Activated gamma-delta T cell treated with Interleukin-2 at 50 U/mL for 16 hours (primary cell): ENCODE measurements at regions not wholly inside any gene's neighbourhood (a gene's known extent, or its start where the extent isn't known, plus 50 kb on each side); places are given as distances from the start of the nearest gene placed in this dataset.

Experiments used
- DNase-seq: peaks from one replicate; pipeline ENCODE4 v3.0.0-alpha.2; 2020

DNA sequence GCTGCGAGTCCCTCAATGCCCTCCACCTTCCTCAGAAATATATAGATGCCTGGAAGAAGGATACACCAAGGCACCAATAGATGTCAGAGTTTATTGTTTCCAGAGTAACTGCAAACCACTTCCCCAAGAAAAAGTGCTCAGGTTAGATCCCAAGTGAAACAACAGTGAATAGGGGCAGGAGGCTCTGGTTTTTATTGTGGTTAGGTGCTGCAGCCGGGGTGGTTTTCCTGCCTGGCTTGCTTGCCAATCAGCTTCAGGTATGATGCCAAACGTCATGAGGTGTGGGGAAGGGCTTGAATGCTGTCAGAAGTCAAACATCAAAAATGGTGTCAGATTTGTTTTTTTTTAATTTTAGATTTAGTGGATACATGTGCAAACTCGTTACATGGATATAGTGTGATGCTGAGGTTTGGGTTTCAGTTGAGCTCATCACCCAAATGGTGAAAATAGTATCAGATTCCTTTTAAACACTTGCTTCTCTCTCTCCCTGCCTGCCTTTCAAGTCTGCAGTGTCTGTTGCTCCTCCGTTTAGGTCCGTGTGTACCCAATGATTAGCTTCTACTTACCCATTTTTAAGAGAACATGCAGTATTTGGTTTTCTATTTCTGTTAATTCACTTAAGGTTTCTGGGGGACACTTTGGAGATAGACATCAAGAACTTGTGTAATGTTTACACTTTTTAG is 1317.0 kb downstream of the MRPL39 start:
- DNase-seq, result peak; percentile 16

DNA sequence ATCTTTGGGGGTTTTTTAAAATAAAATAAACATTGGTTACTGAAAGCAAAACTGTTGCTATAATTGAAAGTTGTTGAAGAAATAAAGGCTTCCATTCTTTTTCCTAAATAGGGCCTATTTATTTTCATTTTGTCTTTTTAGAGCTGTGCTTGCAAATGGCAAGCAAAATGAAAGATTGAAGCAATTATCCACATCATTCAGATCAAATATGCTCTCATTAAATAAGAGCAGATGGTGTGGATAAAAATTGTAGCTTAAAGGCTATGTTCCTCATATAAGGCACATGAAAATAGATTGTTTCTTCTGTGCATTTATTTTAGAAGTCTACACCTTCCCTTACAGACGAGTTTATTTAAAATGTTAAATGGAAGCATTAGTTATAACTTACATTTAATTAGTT is 1317.7 kb downstream of the MRPL39 start:
- no peak for DNase-seq

- DNase-seq, result no peak
Measured at GRCh38 chr21:24280596-24280995, 1326.7 kb downstream of the MRPL39 start.

DNA sequence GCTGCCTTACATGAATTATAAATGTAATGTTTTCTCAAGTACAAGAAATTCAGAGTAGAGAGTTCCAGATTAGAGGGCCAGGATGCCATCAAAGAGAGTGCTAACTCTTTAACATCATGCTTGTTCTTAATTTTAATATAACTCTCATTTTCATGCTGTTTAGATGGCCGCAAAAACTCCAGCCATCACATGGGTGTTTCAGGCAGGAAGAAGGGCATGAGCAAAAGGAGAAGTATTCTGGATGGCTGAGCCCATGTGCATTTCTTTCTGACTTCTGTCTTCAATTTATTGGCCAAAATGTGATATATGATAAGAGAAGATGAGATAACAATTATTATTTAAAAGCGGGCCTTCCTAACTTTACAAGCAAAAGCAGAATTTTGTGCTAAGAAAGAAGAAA is 1328.6 kb downstream of the MRPL39 start:
- no peak for DNase-seq

GRCh38 chr21:24276204-24276603 is 1331.1 kb downstream of the MRPL39 start:
- DNase-seq, result no peak

DNA sequence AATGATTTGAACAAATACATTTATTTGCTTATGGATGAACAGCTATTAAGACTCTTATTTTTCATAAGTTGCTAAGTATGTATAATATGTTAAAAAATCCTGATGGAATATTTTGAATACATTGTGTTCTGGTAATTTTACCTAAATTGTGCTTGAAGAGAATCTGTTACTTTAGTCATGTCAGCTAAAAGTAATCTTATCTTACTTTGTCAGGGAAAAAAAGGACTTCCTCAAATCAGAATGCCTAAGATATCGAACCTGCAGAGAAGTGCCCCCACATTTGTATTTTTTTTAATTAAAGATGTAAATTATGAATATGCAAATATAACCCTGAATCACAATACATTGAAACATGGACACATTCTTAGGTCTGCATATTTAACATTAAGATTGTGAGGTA is 1331.7 kb downstream of the MRPL39 start:
- no peak for DNase-seq

DNA sequence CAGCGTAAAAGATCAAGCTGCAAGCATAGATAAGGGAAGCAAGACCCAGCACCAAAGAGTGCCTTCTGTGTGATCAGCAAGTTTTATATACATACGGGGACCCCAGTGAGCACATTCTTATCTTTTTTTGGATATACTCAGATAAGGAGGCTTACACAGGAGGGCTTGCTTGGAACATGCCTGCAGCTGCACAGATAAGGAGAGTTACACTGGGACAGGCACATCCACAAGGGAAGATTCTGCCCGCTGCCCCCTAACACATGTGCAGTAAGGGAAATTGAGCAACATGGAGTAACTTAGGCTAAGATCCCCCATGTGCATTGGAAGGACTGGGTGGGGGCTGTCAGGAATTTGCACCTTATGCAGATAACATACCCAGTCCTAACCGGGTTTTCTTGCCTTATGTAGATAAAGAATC is 1334.8 kb downstream of the MRPL39 start:
- no peak for DNase-seq

- DNase-seq, result no peak
Measured at GRCh38 chr21:24265987-24266386, 1341.3 kb downstream of the MRPL39 start.

- DNase-seq, result no peak
Measured at GRCh38 chr21:24260751-24261150, 1346.5 kb downstream of the MRPL39 start.

- no peak for DNase-seq
Measured at GRCh38 chr21:24259241-24259640, 1348.0 kb downstream of the MRPL39 start.

DNA sequence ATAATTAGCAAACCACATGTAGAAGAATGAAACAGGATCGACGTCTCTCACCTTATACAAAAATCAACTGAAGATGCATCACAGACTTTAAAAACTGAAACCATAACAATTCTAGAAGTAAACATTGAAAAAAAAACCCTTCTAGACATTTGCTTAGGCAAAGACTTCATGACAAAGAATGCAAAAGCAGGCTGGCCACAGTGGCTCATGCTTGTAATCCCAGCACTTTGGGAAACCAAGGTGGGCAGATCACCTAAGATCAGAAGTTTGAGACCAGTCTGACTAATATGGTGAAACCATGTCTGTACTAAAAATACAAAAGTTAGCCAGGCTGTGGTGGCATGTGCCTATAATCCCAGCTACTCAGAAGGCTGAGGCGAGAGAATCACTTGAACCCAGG is 1351.7 kb downstream of the MRPL39 start:
- no peak for DNase-seq

- DNase-seq, result no peak
Measured at GRCh38 chr21:24225431-24225830, 1381.8 kb downstream of the MRPL39 start.

GRCh38 chr21:24224422-24224821 is 1382.9 kb downstream of the MRPL39 start:
- no peak for DNase-seq

DNA sequence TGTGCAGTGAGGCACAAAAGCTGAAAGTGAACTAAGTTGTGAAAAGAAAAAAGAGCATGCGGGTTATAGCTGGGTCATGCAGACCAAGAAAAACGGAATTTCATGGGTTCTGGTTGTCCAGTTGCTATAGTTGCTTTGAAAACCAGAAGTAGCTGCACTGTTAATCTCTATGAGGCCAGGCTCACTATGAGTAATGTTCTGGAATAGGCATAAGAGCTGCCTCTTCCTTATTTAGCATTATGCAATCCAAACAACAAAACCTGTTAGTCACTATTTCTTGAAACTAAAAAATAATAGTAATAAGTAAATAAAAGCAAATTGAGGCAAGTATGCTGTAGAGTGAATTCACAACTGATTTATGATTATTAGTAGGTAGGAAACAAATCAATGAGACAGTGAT is 1383.7 kb downstream of the MRPL39 start:
- no peak for DNase-seq

- DNase-seq, result no peak
Measured at GRCh38 chr21:24222676-24223075, 1384.6 kb downstream of the MRPL39 start.

DNA sequence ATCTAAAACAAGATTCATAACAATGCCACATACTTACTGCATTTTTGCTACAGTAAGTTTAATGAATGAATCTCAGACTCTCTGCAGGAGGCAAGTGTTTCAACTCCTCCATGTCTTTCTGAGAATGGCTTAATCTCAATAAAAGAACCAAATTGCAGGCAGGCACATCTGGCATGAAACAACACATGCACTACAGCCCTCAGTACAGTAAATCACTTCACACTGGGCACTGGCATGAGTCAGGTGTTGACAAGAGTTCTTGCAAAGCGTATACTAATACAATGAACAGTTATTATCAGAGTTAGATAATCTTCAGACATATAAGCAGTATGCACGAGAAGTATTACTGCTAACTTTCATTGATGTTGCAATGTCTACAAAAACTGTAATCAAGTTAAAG is 1386.8 kb downstream of the MRPL39 start:
- no peak for DNase-seq

DNA sequence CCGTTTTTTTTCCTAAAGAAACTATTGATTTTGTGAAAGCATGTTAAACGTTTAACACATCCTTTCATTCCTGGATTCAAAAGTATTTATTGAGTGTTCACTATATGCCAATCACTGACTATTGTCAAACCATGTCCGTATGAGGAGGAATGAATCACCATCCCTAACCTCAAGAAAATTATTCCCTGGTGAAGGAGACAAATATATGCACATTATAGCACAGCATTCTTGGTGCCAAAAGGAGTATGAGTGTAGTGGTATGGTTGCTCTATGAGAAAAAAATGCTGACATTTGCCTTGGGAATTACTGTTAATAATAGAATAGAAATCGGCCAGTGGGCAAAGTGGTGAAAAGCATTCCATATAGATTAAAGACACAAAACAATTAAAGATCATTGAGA is 1390.1 kb downstream of the MRPL39 start:
- DNase-seq, result no peak

DNA sequence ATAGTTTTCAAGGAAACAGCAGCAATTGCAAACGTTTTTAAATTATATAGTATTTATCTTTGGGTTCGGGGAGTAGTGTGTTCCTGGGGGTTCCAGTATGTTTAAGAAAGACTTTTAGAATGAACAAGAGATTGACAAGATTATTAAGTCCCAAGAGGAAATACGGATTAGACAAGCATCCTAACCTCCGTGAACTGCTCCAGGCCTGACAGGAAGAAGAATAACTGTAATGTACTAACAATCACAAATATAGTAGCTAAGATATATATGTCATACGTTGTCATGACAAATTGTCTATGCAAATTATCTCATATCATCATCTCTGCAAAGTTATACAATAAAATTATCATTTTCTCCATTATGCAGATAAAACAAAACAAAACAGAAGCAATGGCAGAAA is 1397.2 kb downstream of the MRPL39 start:
- no peak for DNase-seq

GRCh38 chr21:24208562-24209260 is 1398.6 kb downstream of the MRPL39 start:
- DNase-seq, result no peak

DNA sequence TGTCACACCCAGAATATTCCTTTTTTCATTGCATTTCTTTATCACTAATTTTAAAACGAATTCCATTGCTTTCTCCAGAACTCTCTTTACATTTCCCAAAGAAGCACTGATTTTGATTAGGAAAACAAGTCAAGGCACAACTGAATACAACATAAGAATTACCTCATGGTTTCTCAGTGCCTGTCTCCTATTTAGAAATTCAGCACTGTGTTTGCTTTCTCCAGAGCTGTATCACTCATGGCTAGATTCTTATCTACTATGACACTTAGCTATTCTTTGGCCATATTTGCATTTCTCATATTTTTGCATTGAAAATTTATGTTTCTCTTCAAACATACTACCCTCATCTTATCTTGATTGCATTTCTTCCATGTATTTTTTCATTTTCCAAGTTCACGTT is 1402.0 kb downstream of the MRPL39 start:
- DNase-seq, result no peak

DNA sequence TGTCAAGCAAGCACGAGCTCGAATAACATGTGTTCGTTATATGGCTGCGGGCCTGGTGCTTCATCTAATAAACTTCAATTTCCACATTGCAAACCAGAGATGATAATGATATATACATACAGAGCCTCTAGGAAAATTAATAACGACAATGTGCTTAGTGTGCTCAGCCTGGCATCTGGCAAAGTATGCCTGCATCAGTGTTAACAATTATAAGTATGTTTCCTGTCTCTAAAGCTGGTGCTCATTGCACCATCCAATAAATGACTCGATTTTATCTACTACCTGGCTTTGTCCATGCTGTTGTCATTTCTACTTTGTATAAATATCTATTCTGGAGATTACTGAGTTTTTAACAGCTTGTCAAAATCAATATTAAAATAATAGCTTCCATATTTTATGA is 1402.6 kb downstream of the MRPL39 start:
- no peak for DNase-seq

DNA sequence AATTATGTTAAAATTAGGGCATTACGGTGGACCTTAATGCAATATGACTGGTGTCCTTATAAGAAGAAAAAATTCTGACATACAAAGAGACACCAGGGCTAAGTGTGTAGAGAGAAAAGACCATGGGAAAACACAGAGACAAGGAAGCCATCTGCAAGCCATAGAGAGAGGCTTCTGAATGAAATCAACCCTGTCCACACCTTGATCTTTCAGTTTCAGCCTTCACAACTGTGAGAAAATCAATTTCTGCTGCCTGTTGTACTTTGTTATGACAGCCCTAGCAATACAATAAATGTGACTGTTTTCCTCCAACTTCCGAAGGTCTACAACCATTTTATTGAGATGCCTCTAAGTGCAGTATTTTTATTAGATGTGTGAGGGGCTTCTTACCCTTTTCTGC is 1407.2 kb downstream of the MRPL39 start:
- DNase-seq, result no peak

GRCh38 chr21:24197923-24198322 is 1409.4 kb downstream of the MRPL39 start:
- no peak for DNase-seq

DNA sequence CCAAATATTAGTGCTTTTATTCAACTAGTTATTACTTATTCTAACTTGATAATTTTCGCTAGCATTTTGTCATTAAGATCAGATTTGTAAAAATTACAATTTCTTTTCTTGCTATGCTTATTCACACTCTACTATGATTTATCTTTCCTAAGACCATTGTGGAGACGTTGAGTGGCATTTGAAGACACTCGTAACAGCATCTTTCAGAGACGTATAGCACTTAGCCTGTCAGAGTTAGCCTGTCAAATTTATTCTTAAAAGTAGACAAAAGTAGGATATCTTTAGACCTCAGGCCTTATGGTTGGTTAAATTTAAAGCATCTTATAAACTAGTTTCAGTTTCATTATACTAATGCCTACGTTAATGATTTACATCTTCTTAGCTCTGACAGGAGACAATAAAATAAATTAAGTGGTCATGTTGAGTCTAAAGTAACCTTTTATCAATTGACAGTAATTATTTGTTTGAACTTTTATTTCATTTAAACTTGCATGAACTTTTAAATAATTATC is 1410.1 kb downstream of the MRPL39 start:
- no peak for DNase-seq

GRCh38 chr21:24188506-24188905 is 1418.8 kb downstream of the MRPL39 start:
- no peak for DNase-seq
